OCI-LY3 (cell line): ENCODE measurements at regions not wholly inside any gene's neighbourhood (a gene's known extent, or its start where the extent isn't known, plus 50 kb on each side); places are given as distances from the start of the nearest gene placed in this dataset.

ENCODE experiments used
- EZH2phosphoT487 ChIP-seq: fragments of 200-600 bp; shearing (Covaris generic); IDR thresholded peaks from 2 replicates; pipeline ENCODE4 v1.6.1; 2018; ENCODE audit warnings: antibody characterized with exemption, mixed run types, low read depth
- TF ChIP-seq, protein P1 (sequence below): fragments of 200-600, 300-600 bp; sonication (generic); IDR thresholded peaks from 2 replicates; pipeline ENCODE4 v1.5.1; 2014; ENCODE audit warnings: antibody characterized with exemption, low read length, low read depth

DNA sequence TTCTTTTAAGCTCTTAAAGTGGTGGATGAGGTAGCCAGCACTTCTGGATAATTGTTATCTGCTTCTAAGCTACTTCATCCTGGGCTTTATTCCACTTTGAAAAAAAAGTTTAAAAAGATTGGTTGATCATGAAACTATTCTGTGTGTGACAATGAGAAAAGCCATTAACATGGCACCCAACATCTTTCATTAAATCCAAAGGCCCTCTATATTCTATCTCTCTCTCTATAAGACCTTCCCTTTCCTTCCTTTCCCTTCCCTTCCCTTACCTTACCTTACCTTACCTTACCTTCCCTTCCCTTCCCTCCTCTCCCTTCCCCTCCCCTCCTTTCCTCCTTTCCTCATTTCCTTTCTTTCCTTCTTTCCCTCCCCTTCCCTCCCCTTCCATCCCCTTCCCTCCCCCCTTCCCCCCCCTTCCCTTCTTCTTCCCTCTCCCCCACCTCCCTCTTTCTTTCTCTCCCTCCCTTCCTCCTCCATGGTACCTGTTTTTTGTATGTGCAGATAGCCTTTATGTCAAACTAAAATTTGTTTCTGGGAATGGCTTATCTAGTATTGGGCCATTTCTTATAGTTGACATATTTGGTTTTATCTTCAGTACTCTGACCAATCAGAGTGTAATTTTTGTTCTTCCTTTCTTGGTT is 218.7 kb downstream of the DKK1 start:
- TF ChIP-seq, protein P1, sequence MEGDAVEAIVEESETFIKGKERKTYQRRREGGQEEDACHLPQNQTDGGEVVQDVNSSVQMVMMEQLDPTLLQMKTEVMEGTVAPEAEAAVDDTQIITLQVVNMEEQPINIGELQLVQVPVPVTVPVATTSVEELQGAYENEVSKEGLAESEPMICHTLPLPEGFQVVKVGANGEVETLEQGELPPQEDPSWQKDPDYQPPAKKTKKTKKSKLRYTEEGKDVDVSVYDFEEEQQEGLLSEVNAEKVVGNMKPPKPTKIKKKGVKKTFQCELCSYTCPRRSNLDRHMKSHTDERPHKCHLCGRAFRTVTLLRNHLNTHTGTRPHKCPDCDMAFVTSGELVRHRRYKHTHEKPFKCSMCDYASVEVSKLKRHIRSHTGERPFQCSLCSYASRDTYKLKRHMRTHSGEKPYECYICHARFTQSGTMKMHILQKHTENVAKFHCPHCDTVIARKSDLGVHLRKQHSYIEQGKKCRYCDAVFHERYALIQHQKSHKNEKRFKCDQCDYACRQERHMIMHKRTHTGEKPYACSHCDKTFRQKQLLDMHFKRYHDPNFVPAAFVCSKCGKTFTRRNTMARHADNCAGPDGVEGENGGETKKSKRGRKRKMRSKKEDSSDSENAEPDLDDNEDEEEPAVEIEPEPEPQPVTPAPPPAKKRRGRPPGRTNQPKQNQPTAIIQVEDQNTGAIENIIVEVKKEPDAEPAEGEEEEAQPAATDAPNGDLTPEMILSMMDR, result no peak
- TF ChIP-seq EZH2phosphoT487, result no peak
